Medulla oblongata (tissue), 1 donor: ENCODE measurements at regions not wholly inside any gene's neighbourhood (a gene's known extent, or its start where the extent isn't known, plus 50 kb on each side); places are given as distances from the start of the nearest gene placed in this dataset.
"Not testable (repeated sequence)": the region's sequence is repeated elsewhere in the genome, so short reads cannot be mapped to it uniquely, and the experiment has no call there.

ENCODE experiments used
- DNase-seq: peaks from one replicate; pipeline ENCODE4 v3.0.0-alpha.2; 2015; ENCODE audit errors: extremely low spot score

GRCh38 chr7:52355053-52355452 is 680.4 kb upstream of the POM121L12 start:
- no peak for DNase-seq

- no peak for DNase-seq
Observed at GRCh38 chr7:52352013-52352981, 683.1 kb upstream of the POM121L12 start.

- no peak for DNase-seq
Observed at GRCh38 chr7:52344015-52344414, 691.4 kb upstream of the POM121L12 start.

GRCh38 chr7:52340067-52340466 is 695.4 kb upstream of the POM121L12 start:
- no peak for DNase-seq

GRCh38 chr7:52328328-52328727 is 707.1 kb upstream of the POM121L12 start:
- DNase-seq, result not testable (repeated sequence)

- no peak for DNase-seq
Observed at GRCh38 chr7:52325237-52325636, 710.2 kb upstream of the POM121L12 start.

- no peak for DNase-seq
Observed at GRCh38 chr7:52323202-52323746, 712.2 kb upstream of the POM121L12 start.

GRCh38 chr7:52320610-52321009 is 714.8 kb upstream of the POM121L12 start:
- no peak for DNase-seq

GRCh38 chr7:52317921-52318320 is 717.5 kb upstream of the POM121L12 start:
- no peak for DNase-seq

GRCh38 chr7:52311886-52312285 is 723.5 kb upstream of the POM121L12 start:
- DNase-seq, result no peak

GRCh38 chr7:52309631-52310030 is 725.8 kb upstream of the POM121L12 start:
- no peak for DNase-seq

GRCh38 chr7:52302765-52303520 is 732.5 kb upstream of the POM121L12 start:
- DNase-seq, result no peak

GRCh38 chr7:52297128-52297527 is 738.3 kb upstream of the POM121L12 start:
- DNase-seq, result no peak

GRCh38 chr7:52294942-52295341 is 740.5 kb upstream of the POM121L12 start:
- DNase-seq, result no peak

- no peak for DNase-seq
Observed at GRCh38 chr7:52289247-52289646, 746.2 kb upstream of the POM121L12 start.

GRCh38 chr7:52287698-52288097 is 747.7 kb upstream of the POM121L12 start:
- no peak for DNase-seq

- no peak for DNase-seq
Observed at GRCh38 chr7:52285689-52286088, 749.7 kb upstream of the POM121L12 start.

GRCh38 chr7:52283335-52283734 is 752.1 kb upstream of the POM121L12 start:
- DNase-seq, result no peak

GRCh38 chr7:52273685-52274610 is 761.5 kb upstream of the POM121L12 start:
- DNase-seq, result no peak

GRCh38 chr7:52271703-52272102 is 763.7 kb upstream of the POM121L12 start:
- DNase-seq, result no peak

GRCh38 chr7:52270301-52270700 is 765.1 kb upstream of the POM121L12 start:
- no peak for DNase-seq
